ENCODE measurements at regions not wholly inside any gene's neighbourhood (a gene's known extent, or its start where the extent isn't known, plus 50 kb on each side); places are given as distances from the start of the nearest gene placed in this dataset.
"Not testable (repeated sequence)": the region's sequence is repeated elsewhere in the genome, so short reads cannot be mapped to it uniquely, and the experiment has no call there.

DNA sequence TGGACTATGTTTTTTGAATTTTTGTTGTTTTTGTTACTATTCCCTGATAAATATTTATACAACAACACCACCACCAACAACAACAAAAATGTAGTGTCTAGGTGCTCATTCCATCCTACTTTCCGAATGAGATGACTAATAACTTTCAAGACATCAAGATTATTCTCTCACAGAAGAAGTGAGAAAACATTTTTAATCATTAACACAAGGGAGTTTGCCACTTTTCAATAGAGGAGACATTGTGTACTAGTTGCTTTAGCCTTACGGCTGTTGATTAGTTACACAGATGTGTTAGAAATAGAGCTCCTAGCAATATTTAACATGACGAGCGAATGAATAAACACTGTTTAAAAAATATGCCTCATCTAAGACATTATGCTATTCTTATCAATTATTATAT, 898.8 kb downstream of the C4orf33 start:
- DNase-seq = no peak

DNA sequence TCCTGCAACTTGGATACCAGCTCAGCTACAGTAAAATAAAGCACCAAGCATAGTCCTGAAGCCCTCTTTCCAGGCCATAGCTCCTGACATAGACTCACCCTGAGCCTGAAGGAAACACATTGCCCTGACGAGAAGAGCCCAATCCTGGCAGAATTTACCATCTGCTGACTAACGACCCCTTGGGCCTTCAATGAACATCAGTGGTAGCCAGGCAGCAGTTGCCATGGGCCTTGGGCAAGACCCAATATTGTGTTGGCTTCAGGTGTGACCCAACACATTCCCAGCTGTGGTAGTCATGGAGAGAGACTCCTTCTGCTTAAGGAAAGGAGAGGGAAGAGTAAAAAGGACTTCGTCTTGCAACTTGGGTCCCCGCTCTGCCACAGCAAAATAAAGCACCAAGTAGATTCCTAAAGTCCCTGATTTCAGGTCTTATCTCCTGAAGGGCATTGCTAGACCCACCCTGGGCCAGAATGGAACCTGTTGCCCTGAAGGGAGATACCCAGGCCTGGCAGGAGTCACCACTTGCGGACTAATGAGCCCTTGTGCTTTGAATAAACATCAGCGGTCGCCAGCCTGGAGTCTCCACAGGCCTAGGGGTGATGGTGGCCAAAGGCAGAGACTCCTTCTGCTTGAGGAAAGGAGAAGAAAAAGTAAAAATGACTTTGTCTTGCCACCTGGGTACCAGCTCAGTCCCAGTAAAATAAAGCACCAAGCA, 902.6 kb downstream of the C4orf33 start:
- no peak for DNase-seq

GRCh38 chr4:129999156-129999555, 903.2 kb downstream of the C4orf33 start:
- no peak for DNase-seq

- DNase-seq = no peak
Observed at GRCh38 chr4:130008461-130008860, 912.5 kb downstream of the C4orf33 start.

GRCh38 chr4:130012806-130013205, 916.9 kb downstream of the C4orf33 start:
- not testable (repeated sequence) for DNase-seq

DNA sequence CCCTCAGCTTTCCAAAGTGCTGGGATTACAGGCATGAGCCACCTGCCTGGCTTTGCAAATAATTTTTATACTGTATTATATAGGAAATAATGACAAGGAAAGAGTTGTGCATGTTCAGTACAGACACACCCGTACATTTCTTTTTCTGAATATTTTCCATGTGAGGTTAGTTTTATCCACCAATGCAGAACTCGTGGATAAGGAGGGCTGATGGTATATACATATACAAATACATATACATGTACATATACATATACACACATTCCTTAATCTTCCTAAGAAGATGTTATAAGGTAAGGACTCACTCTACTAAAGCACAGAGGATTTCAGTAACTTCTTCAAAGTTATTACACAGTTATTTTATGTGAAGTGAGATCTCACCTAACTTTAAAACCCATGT, 925.8 kb downstream of the C4orf33 start:
- DNase-seq = no peak

- no peak for DNase-seq
Observed at GRCh38 chr4:130023088-130023487, 927.1 kb downstream of the C4orf33 start.

DNA sequence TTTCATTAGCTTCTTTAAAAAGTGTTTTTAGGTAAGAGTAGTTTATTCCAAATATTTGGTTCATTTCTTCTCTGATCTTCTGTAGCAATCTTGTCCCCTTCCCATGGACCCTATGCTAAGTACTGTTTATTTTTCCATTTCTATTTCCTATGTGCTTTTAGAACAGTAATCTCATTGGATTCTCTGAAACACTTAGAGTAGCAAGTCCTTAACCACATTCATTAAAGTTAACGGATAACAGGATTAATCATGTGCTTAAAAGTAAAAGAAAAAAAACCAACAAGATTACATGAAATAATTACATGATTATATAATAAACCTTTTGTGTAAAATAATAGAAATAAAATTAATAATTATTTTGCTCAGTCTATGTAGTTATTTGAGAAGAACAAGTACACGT, 929.7 kb downstream of the C4orf33 start:
- no peak for DNase-seq

GRCh38 chr4:130026185-130026584, 930.2 kb downstream of the C4orf33 start:
- no peak for DNase-seq

DNA sequence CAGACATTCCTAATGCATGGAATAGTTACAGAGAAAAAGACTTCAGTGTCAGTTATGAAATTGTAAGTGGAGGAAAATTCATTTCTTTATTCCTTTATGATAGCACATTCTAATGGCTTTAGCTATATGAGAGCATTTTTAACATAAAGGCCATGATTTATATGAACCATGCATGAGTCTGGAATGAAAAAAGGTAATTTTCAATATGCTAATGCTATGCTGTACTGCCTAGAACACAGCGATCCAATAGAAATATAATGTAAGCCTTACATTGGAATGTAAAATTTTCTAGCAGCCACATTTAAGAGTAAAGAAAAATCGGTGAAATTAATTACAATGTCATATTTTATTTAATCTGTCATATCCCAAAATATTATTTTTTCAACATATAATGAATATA, 932.0 kb downstream of the C4orf33 start:
- DNase-seq = no peak

- DNase-seq = peak in 1 of 58 donors; percentile 1
Observed at GRCh38 chr4:130028552-130028951, 932.6 kb downstream of the C4orf33 start.

DNA sequence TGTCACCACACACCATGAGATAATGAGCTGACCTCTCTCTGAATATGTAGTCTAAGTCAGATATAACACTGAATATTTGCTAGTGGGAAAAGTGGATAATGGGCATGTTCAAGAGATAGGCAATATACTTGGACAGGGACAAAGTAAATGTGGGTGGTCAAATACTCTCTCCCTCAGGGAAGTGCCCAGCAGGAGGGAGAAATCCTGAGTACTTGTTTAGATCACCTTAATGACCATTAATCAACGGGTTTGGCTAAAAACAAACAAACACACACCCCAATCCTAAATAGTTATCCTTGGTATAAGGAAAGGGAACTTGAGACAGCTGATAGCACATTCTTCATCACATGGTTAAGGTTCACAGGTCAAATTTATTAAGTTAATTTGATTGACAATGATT, 933.5 kb downstream of the C4orf33 start:
- no peak for DNase-seq

DNA sequence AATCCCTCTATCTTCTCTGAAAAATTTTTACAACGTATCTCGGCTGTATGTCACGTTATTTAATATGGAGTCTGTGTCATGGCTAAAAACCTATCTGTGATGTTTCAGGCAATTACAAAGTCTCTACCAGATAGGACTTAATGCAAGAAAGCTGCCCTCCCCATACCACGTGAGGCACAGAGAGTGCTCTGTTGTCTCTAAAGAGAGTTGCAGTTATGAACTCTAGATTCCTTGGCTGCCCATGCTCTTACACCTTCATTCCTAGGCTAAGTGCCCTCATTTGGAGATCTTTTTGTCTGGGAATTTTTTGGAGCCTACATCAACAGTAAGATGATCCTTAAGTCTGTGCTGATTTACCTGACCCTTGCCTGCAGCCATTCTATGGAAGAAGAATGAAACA, 935.9 kb downstream of the C4orf33 start:
- no peak for DNase-seq

DNA sequence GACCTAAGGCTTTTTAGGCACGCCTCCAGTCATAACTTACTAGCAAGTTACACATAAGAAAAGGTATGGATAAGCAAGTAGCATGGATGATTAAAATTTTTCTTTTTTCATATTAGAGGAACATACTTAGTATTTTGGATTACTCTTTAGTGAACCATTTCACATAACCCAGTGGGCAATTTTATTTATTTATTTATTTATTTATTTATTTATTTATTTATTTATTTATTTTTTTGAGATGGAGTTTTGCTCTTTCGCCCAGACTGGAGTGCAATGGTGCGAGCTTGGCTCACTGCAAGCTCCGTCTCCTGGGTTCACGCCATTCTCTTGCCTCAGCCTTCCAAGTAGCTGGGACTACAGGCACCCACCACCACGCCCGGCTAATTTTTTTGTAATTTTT, 937.7 kb downstream of the C4orf33 start:
- DNase-seq = not testable (repeated sequence)

DNA sequence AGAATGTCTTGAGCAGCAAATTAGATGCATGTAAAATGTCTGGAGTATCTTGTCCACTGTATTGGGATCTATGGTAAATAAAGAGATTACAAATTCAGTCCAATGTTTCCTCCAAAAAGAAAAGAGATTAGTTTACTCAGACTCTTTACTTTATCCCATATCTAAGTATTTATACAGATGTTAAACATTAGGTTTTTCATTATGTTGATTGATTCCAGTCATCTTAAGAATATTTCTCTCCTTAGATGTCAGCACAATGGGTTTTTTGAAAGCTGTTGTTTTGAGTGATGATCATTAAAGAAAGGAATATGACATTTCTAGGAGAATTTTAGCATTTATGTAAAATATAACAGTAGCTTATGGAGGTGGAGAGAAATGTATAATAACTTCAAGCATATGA, 938.9 kb downstream of the C4orf33 start:
- no peak for DNase-seq

GRCh38 chr4:130035391-130035790, 939.4 kb downstream of the C4orf33 start:
- no peak for DNase-seq

- not testable (repeated sequence) for DNase-seq
Observed at GRCh38 chr4:130037866-130038265, 941.9 kb downstream of the C4orf33 start.

DNA sequence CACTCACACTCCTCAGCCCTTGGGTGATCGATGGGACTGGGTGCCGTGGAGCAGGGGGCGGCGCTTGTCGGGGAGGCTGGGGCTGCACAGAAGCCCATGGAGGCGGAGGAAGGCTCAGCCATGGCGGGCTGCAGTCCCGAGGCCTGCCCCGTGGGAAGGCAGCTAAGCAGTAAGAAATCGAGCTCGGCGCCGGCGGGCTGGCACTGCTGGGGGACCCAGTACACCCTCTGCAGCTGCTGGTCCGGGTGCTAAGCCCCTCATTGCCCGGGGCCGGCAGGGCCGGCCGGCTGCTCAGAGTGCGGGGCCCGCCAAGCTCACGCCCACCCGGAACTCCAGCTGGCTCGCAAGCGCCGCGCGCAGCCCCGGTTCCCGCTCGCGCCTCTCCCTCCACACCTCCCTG, 942.6 kb downstream of the C4orf33 start:
- not testable (repeated sequence) for DNase-seq

- no peak for DNase-seq
Observed at GRCh38 chr4:130043732-130044160, 947.8 kb downstream of the C4orf33 start.

- no peak for DNase-seq
Observed at GRCh38 chr4:130044788-130045531, 949.0 kb downstream of the C4orf33 start.

GRCh38 chr4:130053723-130054122, 957.8 kb downstream of the C4orf33 start:
- DNase-seq = no peak

DNA sequence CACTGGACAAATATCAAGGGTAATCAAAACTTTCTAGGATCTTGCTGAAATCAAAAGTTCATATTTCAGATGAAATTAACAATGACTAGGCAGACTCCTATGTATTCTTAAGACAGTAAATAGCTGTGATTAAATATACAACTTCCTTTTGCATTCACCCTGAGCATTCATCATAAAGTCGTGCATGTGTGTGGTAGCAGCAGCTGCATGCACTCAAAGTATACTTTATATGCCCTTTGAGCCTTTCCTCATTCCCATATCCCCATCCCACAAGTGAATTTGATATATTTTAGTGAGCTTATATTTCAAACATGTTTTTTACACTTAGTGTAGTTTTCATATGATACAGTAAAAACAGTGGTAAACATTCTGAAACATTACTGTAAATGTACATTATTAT, 959.0 kb downstream of the C4orf33 start:
- DNase-seq = no peak

DNA sequence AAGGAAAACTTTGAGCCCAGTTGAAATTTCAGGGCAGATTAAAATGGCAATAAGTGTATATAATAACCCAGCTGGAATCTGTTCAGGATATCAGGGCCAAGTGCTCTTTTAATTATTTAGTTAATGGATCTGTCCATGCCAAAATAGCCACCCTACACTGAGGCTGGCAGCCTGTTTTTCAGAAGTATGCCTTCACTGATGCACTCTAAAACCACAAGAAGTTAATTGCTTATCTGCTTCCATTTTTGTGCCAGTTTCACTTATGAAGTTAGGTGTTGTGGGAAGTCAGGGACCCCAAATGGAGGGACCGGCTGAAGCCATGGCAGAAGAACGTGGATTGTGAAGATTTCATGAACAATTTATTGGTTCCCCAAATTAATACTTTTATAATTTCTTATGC, 960.3 kb downstream of the C4orf33 start:
- no peak for DNase-seq
